Erythroblast (primary cell): ENCODE measurements at regions not wholly inside any gene's neighbourhood (a gene's known extent, or its start where the extent isn't known, plus 50 kb on each side); places are given as distances from the start of the nearest gene placed in this dataset.
"Not testable (repeated sequence)": the region's sequence is repeated elsewhere in the genome, so short reads cannot be mapped to it uniquely, and the experiment has no call there.

Experiments used
- DNase-seq, 2 experiments: peaks; one replicate each; lab custom pipeline; 2025; lab: John Stamatoyannopoulos, UW
- GATA1 ChIP-seq: IDR thresholded peaks from 2 replicates; pipeline ENCODE4 v1.6.1; 2011; ENCODE audit warnings: low read depth, mild to moderate bottlenecking, control low read depth, low read length, moderate library complexity
- POLR2A ChIP-seq: IDR thresholded peaks from 2 replicates; pipeline ENCODE4 v1.6.1; 2011; ENCODE audit warnings: mild to moderate bottlenecking, low read length

GRCh38 chr3:193168931-193169330 is 72.1 kb upstream of the PLAAT1 start:
- TF ChIP-seq GATA1 (no peak), POLR2A (no peak)
- no peak for DNase-seq

GRCh38 chr3:193174140-193174539 is 66.9 kb upstream of the PLAAT1 start:
- TF ChIP-seq GATA1, result no peak
- no peak for TF ChIP-seq POLR2A
- no peak for DNase-seq

- not testable (repeated sequence) for DNase-seq
Measured at GRCh38 chr3:193179332-193180012, 61.5 kb upstream of the PLAAT1 start.

- TF ChIP-seq POLR2A, result no peak
- TF ChIP-seq GATA1, result no peak
Measured at GRCh38 chr3:193187070-193187722, 53.8 kb upstream of the PLAAT1 start.

GRCh38 chr3:193190146-193190786 is 50.8 kb upstream of the PLAAT1 start:
- TF ChIP-seq POLR2A (no peak), GATA1 (no peak)
- peak; percentile 31 to 50 for DNase-seq

More at GRCh38 chr3:193187070-193187722, 53.8 kb upstream of the PLAAT1 start:
- DNase-seq, result no peak
